OCI-LY1 (cell line): ENCODE measurements at regions not wholly inside any gene's neighbourhood (a gene's known extent, or its start where the extent isn't known, plus 50 kb on each side); places are given as distances from the start of the nearest gene placed in this dataset.

Source experiments
- H2AFZ ChIP-seq: fragments of 200-600 bp; sonication (generic), shearing (Covaris generic); 2 replicates; pipeline ENCODE4 v1.6.0; 2014; ENCODE audit warnings: antibody characterized with exemption, mild to moderate bottlenecking, low read length
- H3F3A ChIP-seq: fragments of 200-600 bp; sonication (generic), shearing (Covaris generic); 2 replicates; pipeline ENCODE4 v1.6.0; 2014; ENCODE audit warnings: mild to moderate bottlenecking, antibody characterized with exemption, low read length, moderate library complexity; ENCODE audit not compliant: insufficient read depth
- H3K27ac ChIP-seq: fragments of 200-600 bp; sonication (generic); 2 replicates; pipeline ENCODE4 v1.5.1; 2014; ENCODE audit warnings: low read length, mixed run types, mild to moderate bottlenecking, low read depth; ENCODE audit not compliant: poor library complexity, severe bottlenecking
- H3K27me3 ChIP-seq: fragments of 200-600 bp; sonication (generic); 2 replicates; pipeline ENCODE4 v1.6.0; 2014; ENCODE audit warnings: antibody characterized with exemption, mild to moderate bottlenecking, low read length, moderate library complexity; ENCODE audit not compliant: insufficient read depth
- H3K36me3 ChIP-seq: fragments of 200-600 bp; sonication (generic); 2 replicates; pipeline ENCODE4 v1.6.1; 2014; ENCODE audit warnings: mild to moderate bottlenecking, antibody characterized with exemption, low read length, moderate library complexity, mixed read lengths; ENCODE audit not compliant: insufficient read depth
- H3K4me1 ChIP-seq: fragments of 200-600 bp; sonication (generic); 2 replicates; pipeline ENCODE4 v1.5.1; 2014; ENCODE audit warnings: mild to moderate bottlenecking, low read length, moderate library complexity; ENCODE audit not compliant: insufficient read depth, severe bottlenecking
- H3K4me2 ChIP-seq: fragments of 200-600 bp; sonication (generic), shearing (Covaris generic); 2 replicates; pipeline ENCODE4 v1.6.1; 2014; ENCODE audit warnings: low read length
- H3K4me3 ChIP-seq: fragments of 200-600 bp; sonication (generic); 2 replicates; pipeline ENCODE4 v1.5.1; 2014; ENCODE audit warnings: low read length, low read depth, mild to moderate bottlenecking, mixed read lengths; ENCODE audit not compliant: poor library complexity, severe bottlenecking
- H3K79me2 ChIP-seq: fragments of 200-600 bp; shearing (Covaris generic); 2 replicates; pipeline ENCODE4 v1.6.1; 2016; ENCODE audit warnings: mixed run types, low read length, mixed read lengths; ENCODE audit not compliant: insufficient read depth
- H3K9ac ChIP-seq: fragments of 200-600 bp; sonication (generic), shearing (Covaris generic); 2 replicates; pipeline ENCODE4 v1.6.1; 2014; ENCODE audit warnings: mild to moderate bottlenecking, low read length, mixed read lengths
- H3K9me2 ChIP-seq: fragments of 200-600 bp; sonication (generic), shearing (Covaris generic); 2 replicates; pipeline ENCODE4 v1.6.1; 2014; ENCODE audit warnings: low read depth, mild to moderate bottlenecking, low read length, mixed read lengths
- H3K9me3 ChIP-seq: fragments of 200-600 bp; shearing (Covaris generic); 2 replicates; pipeline ENCODE4 v1.6.1; 2014; ENCODE audit warnings: low read length, mixed read lengths
- H4K20me1 ChIP-seq: fragments of 200-600 bp; sonication (generic), shearing (Covaris generic); 2 replicates; pipeline ENCODE4 v1.6.0; 2016; ENCODE audit warnings: mild to moderate bottlenecking, low read length; ENCODE audit not compliant: insufficient read depth
- EZH2 ChIP-seq: fragments of 200-600 bp; sonication (generic), shearing (Covaris generic); IDR thresholded peaks from 2 replicates; pipeline ENCODE4 v1.8.0; 2017; ENCODE audit warnings: borderline replicate concordance, mixed run types, mild to moderate bottlenecking, antibody characterized with exemption, low read length, moderate library complexity, mixed read lengths
- TF ChIP-seq, protein P1 (sequence below): fragments of 200-600 bp; sonication (generic), shearing (Covaris generic); IDR thresholded peaks from 2 replicates; pipeline ENCODE4 v1.5.1; 2017; ENCODE audit warnings: mild to moderate bottlenecking, antibody characterized with exemption, low read length, moderate library complexity, mixed read lengths

DNA sequence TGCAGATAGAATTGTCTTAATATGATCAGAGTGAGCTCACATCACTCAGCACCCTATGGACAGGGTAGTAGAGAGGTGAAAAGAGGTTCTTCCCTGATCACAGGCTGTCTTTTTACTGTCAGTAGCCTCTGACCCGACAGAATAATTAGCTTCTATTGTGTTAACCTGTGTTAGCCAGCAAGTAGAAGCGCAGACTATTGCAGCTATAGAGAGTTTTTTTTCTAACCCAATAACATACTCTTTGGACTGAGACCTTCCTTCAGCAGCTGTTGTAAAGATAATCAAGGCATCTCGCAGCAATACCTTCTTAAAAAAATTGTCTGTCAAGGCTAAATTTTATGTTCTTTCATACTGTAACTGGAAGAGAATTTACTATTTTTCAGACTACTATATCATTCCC, 670.4 kb downstream of the ADCYAP1 start:
- Histone ChIP-seq H3K9me3 (no peaks in the 10 kb centered on the region), H3K27me3 (no peaks in the 10 kb centered on the region), H3F3A (no peaks in the 10 kb centered on the region), H2AFZ (no peak overlapping the region), H3K9ac (no peak overlapping the region), H3K4me1 (no peaks in the 10 kb centered on the region), H3K4me3 (no peak overlapping the region), H3K9me2 (no peaks in the 10 kb centered on the region), H3K36me3 (no peaks in the 10 kb centered on the region), H4K20me1 (no peaks in the 10 kb centered on the region), H3K79me2 (no peaks in the 10 kb centered on the region), H3K4me2 (no peak overlapping the region), H3K27ac (no peak overlapping the region)
- TF ChIP-seq, protein P1, sequence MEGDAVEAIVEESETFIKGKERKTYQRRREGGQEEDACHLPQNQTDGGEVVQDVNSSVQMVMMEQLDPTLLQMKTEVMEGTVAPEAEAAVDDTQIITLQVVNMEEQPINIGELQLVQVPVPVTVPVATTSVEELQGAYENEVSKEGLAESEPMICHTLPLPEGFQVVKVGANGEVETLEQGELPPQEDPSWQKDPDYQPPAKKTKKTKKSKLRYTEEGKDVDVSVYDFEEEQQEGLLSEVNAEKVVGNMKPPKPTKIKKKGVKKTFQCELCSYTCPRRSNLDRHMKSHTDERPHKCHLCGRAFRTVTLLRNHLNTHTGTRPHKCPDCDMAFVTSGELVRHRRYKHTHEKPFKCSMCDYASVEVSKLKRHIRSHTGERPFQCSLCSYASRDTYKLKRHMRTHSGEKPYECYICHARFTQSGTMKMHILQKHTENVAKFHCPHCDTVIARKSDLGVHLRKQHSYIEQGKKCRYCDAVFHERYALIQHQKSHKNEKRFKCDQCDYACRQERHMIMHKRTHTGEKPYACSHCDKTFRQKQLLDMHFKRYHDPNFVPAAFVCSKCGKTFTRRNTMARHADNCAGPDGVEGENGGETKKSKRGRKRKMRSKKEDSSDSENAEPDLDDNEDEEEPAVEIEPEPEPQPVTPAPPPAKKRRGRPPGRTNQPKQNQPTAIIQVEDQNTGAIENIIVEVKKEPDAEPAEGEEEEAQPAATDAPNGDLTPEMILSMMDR, result no peak
- no peak for TF ChIP-seq EZH2

DNA sequence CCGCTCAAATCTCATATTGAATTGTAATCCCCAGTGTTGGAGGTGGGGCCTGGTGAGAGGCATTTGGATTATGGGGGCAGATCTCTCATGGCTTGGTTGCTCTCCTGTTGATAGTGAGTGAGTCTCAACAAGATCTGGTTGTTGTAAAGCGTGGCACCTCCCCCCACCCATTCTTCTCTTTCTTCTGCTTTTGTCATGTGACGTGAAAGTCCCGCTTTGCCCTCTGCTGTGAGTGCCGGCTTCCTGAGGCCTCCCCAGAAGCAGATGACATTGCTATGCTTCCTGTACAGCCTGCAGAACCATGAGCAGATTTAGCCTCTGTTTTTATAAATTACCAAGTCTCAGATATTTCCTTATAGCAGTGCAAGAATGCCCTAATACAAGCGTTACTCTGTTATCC, 673.8 kb downstream of the ADCYAP1 start:
- Histone ChIP-seq H3K79me2 (no peaks in the 10 kb centered on the region), H3K9me2 (no peaks in the 10 kb centered on the region), H2AFZ (no peak overlapping the region), H3K9ac (no peak overlapping the region), H3K4me1 (no peaks in the 10 kb centered on the region), H3F3A (no peaks in the 10 kb centered on the region), H3K9me3 (no peaks in the 10 kb centered on the region), H3K27me3 (no peaks in the 10 kb centered on the region), H3K27ac (no peak overlapping the region), H3K4me3 (no peak overlapping the region), H3K4me2 (no peak overlapping the region), H4K20me1 (no peaks in the 10 kb centered on the region), H3K36me3 (no peaks in the 10 kb centered on the region)
- no peak for TF ChIP-seq EZH2
- TF ChIP-seq, protein P1, result no peak

DNA sequence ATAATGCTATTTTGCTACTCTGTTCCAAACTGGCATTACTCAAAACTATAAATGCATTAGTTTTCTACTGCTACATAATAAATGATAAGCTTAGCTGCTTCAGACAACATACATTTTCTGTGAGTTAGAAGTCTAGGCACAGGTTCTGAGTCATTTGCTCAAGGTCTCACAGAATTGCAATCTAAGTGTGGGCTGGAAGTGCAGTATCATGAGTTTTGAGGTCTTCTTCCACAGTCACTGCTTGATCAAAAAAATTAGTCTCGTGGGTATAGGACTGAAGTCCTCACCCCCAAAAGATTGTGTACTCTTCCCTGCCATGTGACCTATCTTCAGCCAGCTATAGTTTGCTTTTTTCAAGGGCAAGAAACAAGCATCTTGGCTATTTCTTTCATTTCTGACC, 676.9 kb downstream of the ADCYAP1 start:
- no peak overlapping the region for H3K9ac ChIP-seq
- no peaks in the 10 kb centered on the region for H3K9me2 ChIP-seq
- no peaks in the 10 kb centered on the region for H3K27me3 ChIP-seq
- H3K4me3 ChIP-seq, result no peak overlapping the region
- TF ChIP-seq, protein P1, result no peak
- TF ChIP-seq EZH2, result no peak
- no peak overlapping the region for H3K27ac ChIP-seq
- H3K4me1 ChIP-seq, result no peaks in the 10 kb centered on the region
- H3K79me2 ChIP-seq, result no peaks in the 10 kb centered on the region
- H3K4me2 ChIP-seq, result no peak overlapping the region
- no peak overlapping the region for H2AFZ ChIP-seq
- H3K36me3 ChIP-seq, result no peaks in the 10 kb centered on the region
- no peaks in the 10 kb centered on the region for H3F3A ChIP-seq
- no peaks in the 10 kb centered on the region for H4K20me1 ChIP-seq
- H3K9me3 ChIP-seq, result no peaks in the 10 kb centered on the region
